ENCODE measurements at regions not wholly inside any gene's neighbourhood (a gene's known extent, or its start where the extent isn't known, plus 50 kb on each side); places are given as distances from the start of the nearest gene placed in this dataset.
"Not testable (repeated sequence)": the region's sequence is repeated elsewhere in the genome, so short reads cannot be mapped to it uniquely, and the experiment has no call there.

DNA sequence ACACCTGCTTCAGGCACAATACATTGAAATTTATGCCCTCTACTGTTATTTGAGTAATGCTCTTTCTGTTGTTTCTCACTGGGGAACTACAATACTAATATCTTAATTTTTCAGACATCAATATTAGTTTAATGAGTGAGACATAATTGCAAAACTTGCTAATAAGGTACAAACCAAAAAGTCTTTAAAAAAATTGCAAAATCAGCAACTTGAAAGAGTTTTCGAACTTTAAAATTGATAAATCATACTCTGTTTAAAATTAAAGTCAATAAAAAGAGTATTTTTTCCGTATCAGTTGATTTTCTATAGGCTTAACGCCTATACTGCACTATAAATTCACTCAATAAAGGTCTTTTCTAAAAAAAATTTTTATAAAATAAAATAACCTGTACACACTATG is 1735.9 kb upstream of the SEL1L start:
- Mint-ChIP-seq H3K27me3 (ENCODE audit: low read depth) (no peaks in the 10 kb centered on the region), H3K9me3 (peaks cover 2% of the 10 kb centered on the region), H3K36me3 (ENCODE audit: low read depth) (no peaks in the 10 kb centered on the region), H3K4me3 (no peak overlapping the region), H3K27ac (no peak overlapping the region), H3K4me1 (ENCODE audit: low read depth) (no peaks in the 10 kb centered on the region)
- intact Hi-C loops (cut with micrococcal nuclease): loop anchor here (10.0 kb wide), 1 partner anchor 1645 kb away; no protein-coding TSS in a partner anchor
- CTCF ChIA-PET: no interaction called here
- DNase-seq: no peak

DNA sequence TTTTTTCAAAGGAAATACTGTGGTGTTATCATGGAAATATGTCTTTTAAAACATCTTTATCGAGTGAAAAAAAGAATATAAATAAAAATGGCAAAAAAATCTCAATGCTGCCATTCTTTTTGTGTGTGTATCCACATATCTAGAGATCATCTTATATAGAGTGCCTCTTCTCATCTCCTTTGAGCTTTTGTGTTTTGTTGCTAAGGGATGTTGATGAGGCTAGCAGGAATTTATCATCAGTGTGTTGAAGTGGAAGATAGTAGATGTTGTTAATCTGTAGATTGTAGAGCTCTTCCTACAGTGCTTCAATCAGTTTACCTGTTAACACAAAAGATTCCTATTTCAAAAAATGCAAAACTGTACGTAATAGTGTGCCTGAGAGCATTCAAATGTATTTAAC is 1738.0 kb upstream of the SEL1L start:
- H3K9me3 Mint-ChIP-seq: peaks cover 4% of the 10 kb centered on the region
- intact Hi-C loops (cut with micrococcal nuclease): no loop called here
- no peak for DNase-seq
- H3K27me3 Mint-ChIP-seq (ENCODE audit: low read depth): no peaks in the 10 kb centered on the region
- no peak overlapping the region for H3K27ac Mint-ChIP-seq
- no peaks in the 10 kb centered on the region for H3K36me3 Mint-ChIP-seq (ENCODE audit: low read depth)
- no peak overlapping the region for H3K4me3 Mint-ChIP-seq
- CTCF ChIA-PET: no interaction called here
- H3K4me1 Mint-ChIP-seq (ENCODE audit: low read depth): no peaks in the 10 kb centered on the region

DNA sequence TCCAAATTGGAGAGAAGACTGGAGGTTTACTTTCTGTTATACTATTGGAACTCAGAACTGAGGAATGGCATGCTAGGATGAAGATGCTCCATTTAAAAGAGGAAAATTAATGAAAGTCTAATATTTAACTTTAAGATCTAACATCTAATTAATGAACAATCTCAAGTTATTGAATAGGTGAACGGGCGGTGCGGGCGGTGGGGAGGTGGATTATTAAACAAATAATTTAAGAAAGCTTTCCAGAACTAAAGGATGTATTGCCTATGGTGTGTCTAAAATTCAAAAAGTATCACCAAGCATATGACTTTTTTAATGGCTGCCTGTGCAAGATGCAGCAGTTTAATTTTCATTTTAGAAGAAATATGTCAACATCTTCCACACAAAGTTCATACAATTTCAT is 1747.1 kb upstream of the SEL1L start:
- Mint-ChIP-seq H3K27ac (no peak overlapping the region), H3K4me1 (ENCODE audit: low read depth) (no peaks in the 10 kb centered on the region), H3K4me3 (no peak overlapping the region), H3K9me3 (peaks cover 9% of the 10 kb centered on the region), H3K36me3 (ENCODE audit: low read depth) (no peaks in the 10 kb centered on the region), H3K27me3 (ENCODE audit: low read depth) (no peaks in the 10 kb centered on the region)
- CTCF ChIA-PET: no interaction called here
- no peak for DNase-seq
- intact Hi-C loops (cut with micrococcal nuclease): no loop called here

DNA sequence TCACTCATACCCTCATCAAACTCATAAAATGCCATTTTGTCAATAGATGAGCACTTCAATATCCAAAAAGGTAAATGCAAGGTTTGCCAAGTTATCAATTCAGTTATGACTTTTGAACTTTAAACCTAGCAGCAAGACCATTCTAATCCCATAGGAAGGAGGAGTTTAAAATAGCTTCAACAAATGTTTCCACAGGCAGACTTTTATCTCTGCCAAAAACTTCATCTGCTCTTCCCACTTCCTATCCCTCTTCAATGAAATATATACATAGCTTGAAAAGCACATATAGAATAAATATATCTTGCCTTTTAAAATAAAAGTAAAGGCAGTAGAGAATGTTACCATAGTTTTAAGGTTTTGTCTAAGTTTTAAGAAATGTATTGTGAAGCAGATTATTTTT is 1749.1 kb upstream of the SEL1L start:
- DNase-seq: no peak
- no peak overlapping the region for H3K27ac Mint-ChIP-seq
- no peaks in the 10 kb centered on the region for H3K27me3 Mint-ChIP-seq (ENCODE audit: low read depth)
- CTCF ChIA-PET: interaction anchor here (0.5 kb wide), 1 partner anchor 1430 kb away, joined by 3 read pairs; no protein-coding TSS in a partner anchor
- H3K36me3 Mint-ChIP-seq (ENCODE audit: low read depth): no peaks in the 10 kb centered on the region
- no peaks in the 10 kb centered on the region for H3K4me1 Mint-ChIP-seq (ENCODE audit: low read depth)
- intact Hi-C loops (cut with micrococcal nuclease): no loop called here
- H3K9me3 Mint-ChIP-seq: peaks cover 5% of the 10 kb centered on the region
- no peak overlapping the region for H3K4me3 Mint-ChIP-seq

DNA sequence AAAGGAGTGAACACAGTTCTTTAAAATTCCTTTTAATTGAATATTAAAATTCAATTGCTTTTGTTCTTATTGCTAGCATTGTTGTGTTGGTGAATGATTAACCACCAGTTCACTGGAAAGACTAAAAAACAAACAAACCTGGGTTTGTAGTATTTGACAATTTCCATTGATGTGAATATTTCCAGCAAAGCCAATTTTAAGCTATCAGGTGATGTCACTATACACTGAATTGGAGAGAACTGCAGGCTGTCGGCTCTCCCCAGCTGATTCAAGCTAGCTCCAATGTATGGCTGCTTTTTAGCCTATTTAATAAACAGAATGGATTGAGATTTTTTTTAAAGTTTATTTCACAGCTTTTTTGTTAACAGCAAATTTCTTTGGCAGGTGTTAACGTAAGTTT is 1753.6 kb upstream of the SEL1L start:
- no peak overlapping the region for H3K4me3 Mint-ChIP-seq
- no peak overlapping the region for H3K27ac Mint-ChIP-seq
- H3K27me3 Mint-ChIP-seq (ENCODE audit: low read depth): no peaks in the 10 kb centered on the region
- peaks cover 6% of the 10 kb centered on the region for H3K9me3 Mint-ChIP-seq
- CTCF ChIA-PET: no interaction called here
- no peaks in the 10 kb centered on the region for H3K4me1 Mint-ChIP-seq (ENCODE audit: low read depth)
- no peaks in the 10 kb centered on the region for H3K36me3 Mint-ChIP-seq (ENCODE audit: low read depth)
- no peak for DNase-seq
- intact Hi-C loops (cut with micrococcal nuclease): no loop called here

DNA sequence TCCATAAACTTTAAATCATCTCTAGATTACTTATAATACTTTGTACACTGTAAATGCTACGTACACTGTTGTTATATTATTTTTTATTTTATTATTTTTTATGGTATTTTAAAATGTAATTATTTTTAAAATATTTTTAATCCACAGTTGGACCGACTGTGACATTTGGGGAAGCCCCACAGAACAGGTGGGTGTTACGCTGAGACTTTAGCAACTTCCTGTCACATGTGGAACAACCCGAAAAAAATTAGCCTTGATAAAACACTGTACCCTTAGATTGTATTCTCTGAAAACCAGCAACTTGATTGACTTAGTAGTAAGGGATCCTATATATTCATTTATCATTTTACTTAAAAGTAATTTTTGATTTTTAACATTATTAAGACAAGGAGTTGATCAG is 1755.7 kb upstream of the SEL1L start:
- CTCF ChIA-PET: no interaction called here
- intact Hi-C loops (cut with micrococcal nuclease): no loop called here
- H3K27me3 Mint-ChIP-seq (ENCODE audit: low read depth): no peaks in the 10 kb centered on the region

DNA sequence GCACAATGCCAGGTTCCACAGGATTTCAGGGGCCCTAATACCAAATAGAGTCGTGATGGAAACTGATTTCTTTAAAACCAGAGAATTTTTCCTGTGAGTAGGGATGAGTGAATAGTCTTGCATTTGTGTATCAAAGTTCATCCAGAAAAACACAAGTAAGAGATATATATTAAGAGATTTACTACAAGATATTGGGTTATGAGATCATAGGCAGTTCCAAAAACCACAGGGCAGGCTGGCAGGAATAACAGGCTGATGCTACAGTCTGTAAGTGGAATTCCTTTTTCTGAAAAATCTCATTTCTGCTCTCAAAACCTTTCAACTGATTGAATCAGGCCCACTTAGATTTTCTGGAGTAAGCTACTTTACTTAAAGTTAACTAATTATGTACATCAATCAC is 1756.2 kb upstream of the SEL1L start:
- Mint-ChIP-seq H3K4me1 (ENCODE audit: low read depth) (no peaks in the 10 kb centered on the region), H3K27ac (no peak overlapping the region)
- CTCF ChIA-PET: no interaction called here

More for the DNA sequence above, 1755.7 kb upstream of the SEL1L start:
- Mint-ChIP-seq H3K9me3 (peaks cover 9% of the 10 kb centered on the region), H3K4me1 (ENCODE audit: low read depth) (no peaks in the 10 kb centered on the region), H3K4me3 (no peak overlapping the region), H3K36me3 (ENCODE audit: low read depth) (no peaks in the 10 kb centered on the region), H3K27ac (no peak overlapping the region)
- DNase-seq: no peak

DNA sequence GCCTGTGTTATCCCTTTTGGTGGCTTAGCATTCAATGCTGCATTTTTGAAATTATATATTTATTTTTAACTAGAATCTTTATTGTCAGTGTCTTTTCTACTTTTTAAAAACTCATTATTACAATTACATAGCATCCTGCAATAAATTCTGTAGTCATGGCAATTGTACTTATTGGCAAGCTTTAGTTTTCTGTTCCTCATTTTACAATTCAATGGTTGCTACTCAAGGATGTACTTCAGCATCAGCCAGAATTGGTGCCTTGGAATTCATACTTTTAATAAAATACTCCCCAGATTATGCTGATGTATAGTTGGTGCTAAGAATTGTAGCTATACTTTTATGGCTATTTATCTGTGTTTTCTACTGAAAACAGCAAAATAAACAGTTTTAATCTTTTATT is 1756.8 kb upstream of the SEL1L start:
- CTCF ChIA-PET: no interaction called here
- intact Hi-C loops (cut with micrococcal nuclease): no loop called here
- peaks cover 9% of the 10 kb centered on the region for H3K9me3 Mint-ChIP-seq
- no peak overlapping the region for H3K4me3 Mint-ChIP-seq
- H3K4me1 Mint-ChIP-seq (ENCODE audit: low read depth): no peaks in the 10 kb centered on the region
- no peak overlapping the region for H3K27ac Mint-ChIP-seq
- no peaks in the 10 kb centered on the region for H3K27me3 Mint-ChIP-seq (ENCODE audit: low read depth)
- no peaks in the 10 kb centered on the region for H3K36me3 Mint-ChIP-seq (ENCODE audit: low read depth)
- DNase-seq: no peak

More for the DNA sequence above, 1756.2 kb upstream of the SEL1L start:
- no peak for DNase-seq
- peaks cover 9% of the 10 kb centered on the region for H3K9me3 Mint-ChIP-seq
- no peaks in the 10 kb centered on the region for H3K36me3 Mint-ChIP-seq (ENCODE audit: low read depth)
- H3K4me3 Mint-ChIP-seq: no peak overlapping the region
- intact Hi-C loops (cut with micrococcal nuclease): no loop called here
- no peaks in the 10 kb centered on the region for H3K27me3 Mint-ChIP-seq (ENCODE audit: low read depth)

DNA sequence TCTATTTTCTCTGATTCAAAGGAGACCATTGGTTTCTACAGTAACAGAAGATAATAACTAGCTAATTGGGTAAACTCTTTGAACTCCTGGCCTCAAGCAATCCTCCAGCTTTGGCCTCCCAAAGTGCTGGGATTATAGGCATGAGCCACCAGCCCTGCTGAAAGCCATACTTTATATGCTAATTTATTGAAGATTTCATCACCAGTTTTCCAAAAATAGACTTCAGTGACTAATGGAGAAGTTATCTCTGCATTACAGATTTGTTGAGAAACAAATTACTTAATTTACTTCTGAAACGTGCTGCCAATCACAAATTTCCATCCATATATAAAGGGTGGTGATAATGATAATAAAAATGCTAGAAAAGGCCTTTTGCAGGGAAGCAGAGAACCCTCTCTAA is 1758.1 kb upstream of the SEL1L start:
- Mint-ChIP-seq H3K27ac (no peak overlapping the region), H3K4me3 (no peak overlapping the region)

DNA sequence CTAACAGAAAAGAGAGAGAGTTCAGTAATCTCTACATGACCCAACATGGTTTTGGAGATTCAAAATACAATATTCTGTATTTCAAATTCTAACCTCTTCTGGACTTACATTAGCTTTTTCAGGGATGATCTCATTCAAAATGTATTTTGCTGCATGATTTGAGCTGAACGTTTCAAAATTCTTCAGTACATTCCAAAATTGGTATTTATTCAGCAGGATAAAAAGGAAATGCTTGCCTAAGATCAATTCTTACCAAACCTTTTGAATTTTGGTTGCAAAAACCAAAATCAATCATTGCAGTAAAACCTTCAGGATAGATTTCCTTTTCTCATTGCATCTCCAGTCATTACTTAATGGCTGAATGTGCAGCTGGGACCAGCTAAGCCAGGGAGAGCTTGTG is 1761.3 kb upstream of the SEL1L start:
- Mint-ChIP-seq H3K4me3 (no peak overlapping the region), H3K27me3 (ENCODE audit: low read depth) (no peaks in the 10 kb centered on the region), H3K4me1 (ENCODE audit: low read depth) (no peaks in the 10 kb centered on the region), H3K36me3 (ENCODE audit: low read depth) (no peaks in the 10 kb centered on the region), H3K9me3 (peaks cover 4% of the 10 kb centered on the region), H3K27ac (no peak overlapping the region)
- no peak for DNase-seq
- intact Hi-C loops (cut with micrococcal nuclease): no loop called here
- CTCF ChIA-PET: no interaction called here

More for the DNA sequence above, 1758.1 kb upstream of the SEL1L start:
- DNase-seq: no peak
- Mint-ChIP-seq H3K36me3 (ENCODE audit: low read depth) (no peaks in the 10 kb centered on the region), H3K4me1 (ENCODE audit: low read depth) (no peaks in the 10 kb centered on the region), H3K27me3 (ENCODE audit: low read depth) (no peaks in the 10 kb centered on the region), H3K9me3 (peaks cover 9% of the 10 kb centered on the region)
- CTCF ChIA-PET: no interaction called here
- intact Hi-C loops (cut with micrococcal nuclease): no loop called here

DNA sequence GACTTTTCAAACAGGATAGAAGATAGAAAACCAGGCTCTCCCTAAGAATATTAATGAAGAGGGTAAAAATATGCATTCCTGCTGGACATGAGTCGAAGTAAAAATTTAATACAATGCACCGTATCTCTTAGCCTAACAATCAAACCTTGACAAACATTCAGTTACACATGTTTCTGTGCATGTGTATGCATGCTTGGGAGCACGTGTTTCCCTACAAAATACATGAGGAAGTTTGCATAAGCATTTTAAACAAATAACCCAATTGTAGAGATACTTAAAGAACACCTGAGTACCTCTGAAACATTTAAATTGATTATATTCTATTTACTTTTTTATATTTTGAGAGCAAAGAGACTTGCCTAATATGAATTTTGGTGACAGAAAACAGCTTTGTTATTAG is 1763.7 kb upstream of the SEL1L start:
- H3K4me3 Mint-ChIP-seq: no peak overlapping the region

DNA sequence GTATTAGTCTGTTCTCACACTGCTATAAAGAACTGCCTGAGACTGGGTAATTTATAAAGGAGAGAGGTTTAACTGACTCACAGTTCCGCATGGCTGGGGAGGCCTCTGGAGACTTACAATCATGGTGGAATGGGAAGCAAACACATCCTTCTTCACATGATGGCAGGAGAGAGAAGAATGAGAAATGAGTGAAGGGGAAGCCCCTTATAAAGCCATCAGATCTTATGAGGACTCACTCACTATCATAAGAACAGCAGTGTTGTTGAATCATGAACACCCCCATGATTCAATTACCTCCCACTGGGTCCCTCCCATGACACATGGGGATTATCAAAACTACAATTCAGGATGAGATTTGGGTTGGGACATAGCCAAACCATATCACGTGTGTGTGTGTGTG is 1764.4 kb upstream of the SEL1L start:
- H3K4me3 Mint-ChIP-seq; H3K27ac Mint-ChIP-seq; DNase-seq; H3K27me3 Mint-ChIP-seq (ENCODE audit: low read depth); intact Hi-C loops (cut with micrococcal nuclease); CTCF ChIA-PET; H3K4me1 Mint-ChIP-seq (ENCODE audit: low read depth); H3K36me3 Mint-ChIP-seq (ENCODE audit: low read depth); H3K9me3 Mint-ChIP-seq: not testable (repeated sequence)

More for the DNA sequence above, 1763.7 kb upstream of the SEL1L start:
- Mint-ChIP-seq H3K27ac (no peak overlapping the region), H3K36me3 (ENCODE audit: low read depth) (no peaks in the 10 kb centered on the region), H3K9me3 (peaks cover 4% of the 10 kb centered on the region), H3K4me1 (ENCODE audit: low read depth) (no peaks in the 10 kb centered on the region), H3K27me3 (ENCODE audit: low read depth) (no peaks in the 10 kb centered on the region)
- CTCF ChIA-PET: no interaction called here
- no peak for DNase-seq
- intact Hi-C loops (cut with micrococcal nuclease): no loop called here

DNA sequence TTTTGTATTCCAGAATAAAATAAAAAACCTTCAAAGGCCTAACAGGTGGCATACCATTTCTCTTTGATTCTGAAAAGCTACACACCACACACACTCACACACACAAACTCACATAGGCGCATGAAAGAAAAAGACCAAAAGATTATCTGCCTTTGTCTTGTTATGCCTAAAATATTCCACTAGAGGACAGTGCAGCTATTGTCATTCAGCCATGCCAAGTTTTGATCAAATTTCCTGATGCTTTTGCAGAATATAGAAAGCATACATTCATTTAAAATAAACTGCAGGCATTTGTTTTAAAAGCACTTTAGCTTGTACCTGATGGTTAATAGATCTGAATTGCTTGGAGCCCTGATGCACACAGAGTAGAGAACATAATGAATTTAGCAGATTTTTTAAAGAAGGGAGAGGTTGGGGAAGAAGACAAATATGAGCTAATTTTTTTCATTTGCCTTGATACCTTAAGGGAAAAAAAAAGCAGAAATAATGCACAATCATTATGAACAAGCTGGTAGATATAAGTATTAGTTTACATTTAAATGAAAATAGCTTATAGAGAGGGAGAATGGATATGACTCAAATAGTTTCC is 1766.9 kb upstream of the SEL1L start:
- DNase-seq: no peak
- H3K4me3 Mint-ChIP-seq: no peak overlapping the region
- H3K9me3 Mint-ChIP-seq: peaks cover 2% of the 10 kb centered on the region
- H3K27me3 Mint-ChIP-seq (ENCODE audit: low read depth): no peaks in the 10 kb centered on the region
- intact Hi-C loops (cut with micrococcal nuclease): no loop called here
- CTCF ChIA-PET: interaction anchor here (1.1 kb wide), 1 partner anchor 162 kb away, joined by 3 read pairs; no protein-coding TSS in a partner anchor
- no peaks in the 10 kb centered on the region for H3K4me1 Mint-ChIP-seq (ENCODE audit: low read depth)
- H3K27ac Mint-ChIP-seq: no peak overlapping the region
- no peaks in the 10 kb centered on the region for H3K36me3 Mint-ChIP-seq (ENCODE audit: low read depth)

DNA sequence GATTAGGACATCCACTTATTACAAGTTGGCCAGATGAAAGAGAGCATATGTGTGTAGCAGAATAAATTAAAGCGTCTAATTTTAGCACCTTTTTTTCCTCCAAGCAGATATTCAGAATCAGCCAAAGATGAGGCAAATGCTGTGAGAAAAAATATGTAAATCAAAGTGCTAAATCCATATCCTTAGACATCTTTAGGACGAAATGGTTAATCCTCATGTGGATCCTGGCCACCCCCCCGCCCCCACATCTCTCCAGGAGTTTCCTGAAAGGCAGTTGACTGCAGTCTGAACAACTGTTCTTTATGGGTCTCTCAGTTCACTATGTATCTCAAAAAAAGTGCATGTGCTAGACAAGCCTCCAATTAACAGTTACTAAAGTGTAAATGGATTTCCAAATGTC is 1768.1 kb upstream of the SEL1L start:
- intact Hi-C loops (cut with micrococcal nuclease): no loop called here
- no peak overlapping the region for H3K27ac Mint-ChIP-seq
- H3K4me3 Mint-ChIP-seq: no peak overlapping the region
- H3K27me3 Mint-ChIP-seq (ENCODE audit: low read depth): no peaks in the 10 kb centered on the region
- CTCF ChIA-PET: no interaction called here
- no peaks in the 10 kb centered on the region for H3K4me1 Mint-ChIP-seq (ENCODE audit: low read depth)
- peaks cover 2% of the 10 kb centered on the region for H3K9me3 Mint-ChIP-seq
- H3K36me3 Mint-ChIP-seq (ENCODE audit: low read depth): no peaks in the 10 kb centered on the region
- no peak for DNase-seq

Measured in activated naive CD4-positive, alpha-beta T cell treated with anti-CD3 and anti-CD28 coated beads for 36 hours (primary cell).